Limb (tissue), 2 donors: ENCODE measurements at regions not wholly inside any gene's neighbourhood (a gene's known extent, or its start where the extent isn't known, plus 50 kb on each side); places are given as distances from the start of the nearest gene placed in this dataset.
"Not testable (repeated sequence)": the region's sequence is repeated elsewhere in the genome, so short reads cannot be mapped to it uniquely, and the experiment has no call there.

Experiments used
- DNase-seq, 2 donors: peaks; one replicate each; pipeline ENCODE4 v3.0.0-alpha.2; 2016; ENCODE audit errors: extremely low spot score in 2 of 2

- DNase-seq = peak; percentile 74 to 76
Observed at GRCh38 chr3:161914703-161915417, 418.3 kb downstream of the OTOL1 start.

GRCh38 chr3:161915418-161915750 lies 418.8 kb downstream of the OTOL1 start:
- no peak for DNase-seq

DNA sequence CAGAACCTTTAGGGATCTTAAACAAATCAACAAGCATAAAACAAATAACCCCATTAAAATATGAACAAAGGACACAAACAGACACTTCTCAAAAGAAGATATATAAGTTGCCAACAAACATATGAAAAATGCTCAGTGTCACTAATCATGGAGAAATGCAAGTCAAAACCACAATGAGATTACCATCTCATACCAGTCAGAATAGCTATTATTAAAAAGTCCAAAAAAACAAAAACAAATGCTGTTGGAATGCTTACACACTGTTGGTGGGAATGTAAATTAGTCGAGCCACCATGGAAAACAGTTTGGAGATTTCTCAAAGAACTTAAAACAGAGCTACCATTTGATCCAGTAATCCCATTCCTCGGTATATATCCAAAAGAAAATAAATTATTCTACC lies 423.6 kb downstream of the OTOL1 start:
- no peak for DNase-seq

DNA sequence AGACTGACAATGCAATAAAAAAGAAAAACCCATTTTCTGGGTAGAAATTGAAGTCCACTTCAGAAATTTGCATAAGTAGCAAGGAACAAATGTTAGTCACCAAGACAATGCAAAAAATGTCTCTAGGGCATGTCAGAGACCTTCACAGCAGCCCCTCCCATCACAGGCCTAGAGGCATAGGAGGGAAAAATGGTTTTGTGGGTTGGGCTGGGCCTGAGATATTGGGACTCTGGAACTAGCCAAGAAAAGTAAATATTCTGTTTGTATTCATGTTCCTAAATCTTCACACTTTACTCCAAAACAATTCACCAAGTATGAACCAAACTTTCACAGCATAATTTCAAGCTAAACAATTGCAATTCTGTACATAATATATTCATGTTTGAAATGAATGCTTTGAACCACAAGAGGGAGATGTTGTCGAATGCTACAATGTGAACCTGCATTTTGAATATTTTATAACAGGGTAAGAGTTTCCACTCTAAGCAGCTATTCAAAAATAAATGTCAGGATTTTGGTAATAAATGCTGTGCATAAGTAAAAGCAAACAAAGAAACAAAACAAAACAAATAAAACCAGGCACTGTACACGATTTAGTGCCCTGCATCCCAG lies 429.2 kb downstream of the OTOL1 start:
- DNase-seq = no peak

DNA sequence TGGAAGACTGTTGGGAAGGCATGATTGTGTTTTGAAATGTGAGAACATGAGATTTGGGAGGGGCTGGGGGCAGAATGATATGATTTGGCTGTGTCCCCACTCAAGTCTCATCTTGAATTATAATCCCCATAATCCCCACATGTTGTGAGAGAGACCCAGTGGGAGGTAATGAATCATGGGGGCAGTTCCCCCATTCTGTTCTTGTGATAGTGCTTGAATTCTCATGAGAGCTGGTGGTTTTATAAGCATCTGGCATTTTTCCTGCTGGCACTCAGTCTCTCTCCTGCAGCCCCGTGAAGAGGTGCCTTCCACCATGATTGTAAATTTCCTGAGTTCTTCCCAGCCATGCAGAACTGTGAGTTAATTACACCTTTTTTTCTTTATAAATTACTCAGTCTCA lies 430.5 kb downstream of the OTOL1 start:
- DNase-seq = no peak

- peak in 1 of 2 donors; percentile 53 for DNase-seq
Observed at GRCh38 chr3:161939918-161940620, 443.5 kb downstream of the OTOL1 start.

DNA sequence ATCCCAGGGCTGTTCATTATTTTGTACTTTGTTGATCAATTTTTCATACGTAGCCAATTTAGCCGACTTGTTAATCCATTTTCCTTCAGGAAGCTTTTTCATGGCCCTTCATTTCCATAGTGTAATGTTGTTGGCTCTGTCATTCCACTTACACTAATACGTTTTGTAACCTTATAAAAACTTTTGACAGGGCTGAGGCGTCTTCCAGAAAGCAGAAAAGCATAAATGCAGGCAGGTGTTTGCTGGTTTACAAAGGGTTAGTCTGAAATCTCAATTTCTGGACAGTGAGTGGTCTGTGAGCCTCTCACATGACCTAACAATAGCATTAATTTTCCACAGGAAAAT lies 444.0 kb downstream of the OTOL1 start:
- no peak for DNase-seq

GRCh38 chr3:161941891-161942290 lies 445.3 kb downstream of the OTOL1 start:
- no peak for DNase-seq

DNA sequence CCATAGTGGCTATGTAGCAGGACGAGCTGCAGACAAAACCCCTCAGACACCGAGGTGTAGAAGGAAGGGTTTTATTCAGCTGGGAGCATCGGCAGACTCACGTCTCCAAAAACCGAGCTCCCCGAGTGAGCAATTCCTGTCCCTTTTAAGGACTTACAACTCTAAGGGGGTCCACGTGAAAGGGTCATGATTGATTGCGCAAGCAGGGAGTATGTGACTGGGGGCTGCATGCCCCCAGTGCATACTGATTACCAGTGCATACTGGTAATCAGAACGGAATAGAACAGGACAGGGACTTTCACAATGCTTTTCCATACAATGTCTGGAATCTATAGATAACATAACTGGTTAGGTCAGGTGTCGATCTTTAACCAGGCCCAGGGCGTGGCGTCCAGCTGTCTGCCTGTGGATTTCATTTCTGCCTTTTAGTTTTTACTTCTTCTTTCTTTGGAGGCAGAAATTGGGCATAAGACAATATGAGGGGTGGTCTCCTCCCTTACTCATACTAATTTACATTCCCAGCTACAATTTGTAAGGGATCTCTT lies 447.3 kb downstream of the OTOL1 start:
- DNase-seq = not testable (repeated sequence)

DNA sequence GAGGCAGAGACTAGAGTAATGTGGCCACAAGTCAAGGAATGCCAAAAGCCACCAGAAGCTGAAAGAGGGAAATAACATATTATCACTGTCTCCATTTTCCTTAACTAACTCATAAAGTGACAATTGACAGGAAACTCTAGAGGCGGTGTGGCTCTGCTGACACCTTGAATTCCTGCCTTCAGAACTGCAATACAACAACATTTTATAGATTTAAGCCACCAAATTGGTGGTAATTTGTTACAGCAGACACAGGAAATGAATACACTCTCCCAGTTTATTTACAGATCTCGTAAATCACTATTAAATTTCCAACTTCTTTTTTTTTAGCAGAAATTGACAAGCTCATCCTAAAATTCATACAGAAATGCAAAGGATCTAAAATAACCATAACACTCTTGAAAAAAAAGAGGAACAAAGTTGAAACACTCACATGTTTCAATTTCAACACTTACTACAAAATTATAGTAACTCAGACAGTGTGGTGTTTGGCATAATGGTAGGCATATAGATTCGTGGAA lies 449.9 kb downstream of the OTOL1 start:
- DNase-seq = no peak

DNA sequence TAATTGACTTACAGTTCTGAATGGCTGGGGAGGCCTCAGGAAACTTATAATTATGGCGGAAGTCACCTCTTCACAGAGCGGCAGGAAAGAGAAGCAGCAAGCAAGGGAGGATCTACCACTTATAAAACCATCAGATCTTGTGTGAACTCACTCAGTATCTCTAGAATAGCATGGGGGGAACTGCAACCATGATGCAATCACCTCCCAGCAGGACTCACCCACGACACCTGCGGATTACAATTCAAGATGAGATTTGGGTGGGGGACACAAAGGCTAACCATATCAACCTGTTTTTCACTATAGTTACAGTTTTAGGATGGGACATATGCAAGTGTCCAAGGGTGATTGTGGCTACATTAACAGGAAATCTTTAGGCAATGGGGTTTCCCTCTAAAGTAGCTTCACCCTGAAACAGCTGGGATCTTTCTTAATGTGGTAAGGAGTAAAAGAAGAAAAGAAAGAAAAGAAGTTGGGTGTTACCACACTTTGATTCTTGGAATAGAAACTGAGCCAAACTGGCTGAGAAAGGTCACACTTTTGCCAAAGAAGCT lies 453.8 kb downstream of the OTOL1 start:
- DNase-seq = no peak

DNA sequence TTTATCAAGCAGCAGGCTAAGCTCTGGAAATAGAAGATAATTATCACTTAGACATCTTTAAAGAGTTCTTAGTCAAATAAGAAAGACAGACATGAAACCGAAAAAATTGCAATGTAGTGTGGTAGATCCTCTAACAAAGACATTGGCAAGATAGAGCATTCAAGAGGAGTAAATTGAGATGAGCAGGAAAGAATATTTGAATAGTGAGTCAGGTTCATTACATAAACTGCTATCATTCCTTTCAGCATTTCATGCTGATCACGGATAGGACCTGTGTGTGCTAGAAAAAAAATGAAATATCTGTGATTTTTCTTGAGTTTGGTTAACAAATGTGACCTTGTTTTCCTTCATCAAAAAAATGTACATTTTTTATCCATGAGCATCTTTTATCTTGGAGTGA lies 460.9 kb downstream of the OTOL1 start:
- DNase-seq = no peak

GRCh38 chr3:161964857-161965256 lies 468.2 kb downstream of the OTOL1 start:
- no peak for DNase-seq

DNA sequence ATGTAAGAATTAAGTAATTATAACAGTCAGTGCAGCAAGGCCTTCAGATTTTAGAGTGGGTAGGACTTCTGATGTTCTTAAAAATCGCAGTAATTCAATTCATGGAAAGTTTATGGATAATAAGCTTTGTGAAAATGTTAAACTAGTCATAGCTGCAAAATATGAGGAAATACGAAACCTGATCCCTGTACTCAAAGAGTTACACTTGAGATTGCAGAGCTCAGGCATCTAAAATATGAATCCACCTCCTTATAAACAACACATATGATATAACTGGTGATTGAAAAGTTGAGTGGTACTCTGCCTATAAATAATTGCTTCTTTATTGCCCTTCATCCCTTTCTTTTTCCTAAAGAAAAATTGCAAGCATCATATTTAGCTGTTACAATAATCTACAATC lies 473.3 kb downstream of the OTOL1 start:
- DNase-seq = no peak

GRCh38 chr3:161975201-161975600 lies 478.6 kb downstream of the OTOL1 start:
- DNase-seq = no peak

DNA sequence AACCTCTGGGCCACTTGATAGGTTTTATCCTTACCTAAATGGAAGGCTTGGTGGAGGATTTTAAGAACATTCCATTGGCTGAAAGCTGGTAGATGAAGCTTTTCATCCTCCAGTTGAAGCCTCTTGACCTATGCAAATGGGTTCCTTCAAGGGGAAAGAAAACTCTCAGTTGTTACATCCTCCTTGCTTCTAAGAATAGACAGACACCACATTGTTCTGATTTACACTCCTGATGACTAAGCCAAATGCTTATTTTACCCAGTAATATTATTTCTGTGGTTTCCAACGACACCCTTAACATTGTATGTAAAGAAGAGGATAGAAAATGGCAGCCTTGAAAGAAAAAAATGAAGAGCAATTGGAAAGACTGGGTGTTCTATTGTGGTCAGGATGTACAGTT lies 480.5 kb downstream of the OTOL1 start:
- DNase-seq = no peak

DNA sequence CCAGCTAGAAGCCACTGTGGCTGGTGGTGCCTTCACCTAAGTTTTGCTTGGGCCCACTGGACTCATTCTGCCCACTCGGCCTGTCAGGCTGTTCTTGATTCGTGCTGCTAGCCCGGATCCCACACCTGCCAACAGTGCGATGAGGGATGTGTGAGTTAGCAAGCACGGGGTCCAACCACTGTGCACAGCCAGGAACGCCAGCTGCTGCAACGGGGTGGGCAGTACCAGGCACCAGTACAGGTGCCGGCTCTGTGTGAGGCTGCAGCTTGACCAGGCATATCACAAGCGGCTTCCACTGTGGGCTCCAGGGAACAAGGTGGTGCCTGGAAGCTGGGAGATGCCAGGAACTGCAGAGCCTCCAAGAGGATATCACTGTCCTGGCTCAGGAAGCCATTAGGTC lies 481.2 kb downstream of the OTOL1 start:
- DNase-seq = no peak

DNA sequence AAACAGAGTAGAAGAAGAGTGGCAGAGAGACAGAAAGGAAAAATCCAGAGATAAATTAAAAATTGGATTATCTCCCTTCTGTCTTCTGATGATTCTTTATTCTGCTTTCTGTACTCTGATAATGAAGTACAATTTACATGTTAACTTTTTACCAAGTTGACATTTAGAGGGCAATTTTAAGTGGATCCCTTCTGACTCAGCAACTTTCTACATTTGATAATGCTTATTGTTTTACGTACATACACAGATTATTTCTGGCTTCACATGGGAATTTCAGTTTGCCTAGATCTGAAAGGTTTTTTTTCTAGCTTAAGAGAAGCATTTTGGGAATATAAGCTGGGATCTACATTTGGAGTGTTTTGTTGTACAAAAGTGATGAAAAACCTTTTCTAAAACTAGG lies 491.3 kb downstream of the OTOL1 start:
- no peak for DNase-seq

DNA sequence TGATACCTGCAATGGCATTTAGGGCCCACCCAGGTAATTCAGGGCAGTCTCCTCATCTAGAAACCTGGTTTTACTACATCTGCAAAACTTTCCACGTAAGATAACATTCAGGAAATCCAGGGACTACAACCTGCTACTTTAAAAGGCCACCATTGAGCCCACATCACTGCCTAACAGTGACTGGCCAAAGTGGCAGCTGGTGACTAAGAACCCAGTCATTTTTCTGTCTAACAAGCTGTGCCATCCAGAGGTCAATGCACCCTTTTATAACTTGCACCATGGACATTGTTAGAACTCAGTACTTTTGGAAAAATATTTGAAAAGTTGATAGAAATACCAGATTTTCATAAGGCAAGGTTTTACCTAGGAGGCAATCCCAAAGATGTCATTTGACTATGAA lies 492.4 kb downstream of the OTOL1 start:
- no peak for DNase-seq

DNA sequence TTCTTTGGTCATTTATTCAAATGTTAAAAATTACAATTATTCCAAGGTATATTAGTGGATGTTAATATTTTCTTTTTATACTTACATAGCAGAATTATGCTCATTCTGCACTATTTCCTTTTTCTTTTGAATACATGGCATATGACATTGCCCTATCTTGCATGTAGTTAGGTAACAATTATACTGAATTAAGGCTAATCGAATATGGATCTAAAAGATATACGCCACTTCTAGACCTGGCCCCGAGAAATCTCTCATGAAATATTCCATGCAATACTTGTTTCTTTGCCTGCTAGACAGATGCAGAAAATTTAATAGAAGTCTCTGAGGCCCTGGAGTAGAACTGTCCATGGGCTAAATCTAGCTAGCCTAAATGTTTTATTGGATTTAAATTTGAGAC lies 493.4 kb downstream of the OTOL1 start:
- DNase-seq = no peak

DNA sequence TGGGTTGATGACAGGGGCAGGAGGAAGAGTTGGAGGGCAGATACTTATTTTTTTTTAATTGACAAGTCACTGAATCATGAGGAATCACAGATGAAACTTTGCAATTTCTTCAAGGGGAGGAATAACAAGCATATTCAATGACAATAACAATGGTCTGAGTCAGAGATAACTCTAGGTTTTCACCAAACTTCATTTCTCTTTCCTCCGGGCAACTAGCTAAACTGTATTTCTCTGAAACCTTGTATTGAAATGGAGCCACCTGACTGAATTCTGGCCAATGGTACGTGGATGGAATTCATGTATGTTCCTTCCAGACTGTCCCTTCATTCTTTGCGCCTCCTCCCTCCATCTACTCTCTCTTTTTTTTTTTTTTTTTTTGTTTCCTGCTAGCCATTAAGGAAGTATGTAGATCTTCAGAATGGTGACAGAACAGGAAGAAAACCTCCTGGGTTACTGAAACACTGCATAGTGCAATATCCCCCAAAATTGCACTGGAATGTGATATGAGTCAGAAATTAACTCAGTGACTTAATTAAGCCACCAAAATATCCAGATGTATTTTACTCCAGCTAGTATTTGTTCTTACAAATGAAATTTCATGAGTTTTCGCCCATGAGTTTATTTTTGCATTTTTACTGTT lies 495.4 kb downstream of the OTOL1 start:
- DNase-seq = no peak

DNA sequence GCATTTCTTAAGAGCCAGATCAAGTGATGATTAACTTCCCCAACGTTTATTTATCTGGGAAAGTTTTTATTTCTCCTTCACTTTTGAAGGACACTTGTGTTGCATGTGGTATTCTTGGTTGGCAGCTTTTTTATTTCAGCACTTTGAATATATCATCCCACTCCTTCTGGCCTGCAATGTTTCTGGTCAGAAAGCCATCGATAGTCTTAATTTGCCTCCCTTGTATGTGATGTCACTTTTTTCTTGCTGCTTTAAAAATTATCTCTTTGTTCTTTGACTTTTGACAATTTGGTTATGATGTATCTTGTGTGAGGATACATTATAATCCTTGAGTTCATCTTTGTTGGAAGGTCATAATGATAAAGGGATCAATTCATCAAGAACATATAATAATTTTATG lies 503.2 kb downstream of the OTOL1 start:
- no peak for DNase-seq
